ENCODE measurements at regions not wholly inside any gene's neighbourhood (a gene's known extent, or its start where the extent isn't known, plus 50 kb on each side); places are given as distances from the start of the nearest gene placed in this dataset.

- TF ChIP-seq, protein P1, sequence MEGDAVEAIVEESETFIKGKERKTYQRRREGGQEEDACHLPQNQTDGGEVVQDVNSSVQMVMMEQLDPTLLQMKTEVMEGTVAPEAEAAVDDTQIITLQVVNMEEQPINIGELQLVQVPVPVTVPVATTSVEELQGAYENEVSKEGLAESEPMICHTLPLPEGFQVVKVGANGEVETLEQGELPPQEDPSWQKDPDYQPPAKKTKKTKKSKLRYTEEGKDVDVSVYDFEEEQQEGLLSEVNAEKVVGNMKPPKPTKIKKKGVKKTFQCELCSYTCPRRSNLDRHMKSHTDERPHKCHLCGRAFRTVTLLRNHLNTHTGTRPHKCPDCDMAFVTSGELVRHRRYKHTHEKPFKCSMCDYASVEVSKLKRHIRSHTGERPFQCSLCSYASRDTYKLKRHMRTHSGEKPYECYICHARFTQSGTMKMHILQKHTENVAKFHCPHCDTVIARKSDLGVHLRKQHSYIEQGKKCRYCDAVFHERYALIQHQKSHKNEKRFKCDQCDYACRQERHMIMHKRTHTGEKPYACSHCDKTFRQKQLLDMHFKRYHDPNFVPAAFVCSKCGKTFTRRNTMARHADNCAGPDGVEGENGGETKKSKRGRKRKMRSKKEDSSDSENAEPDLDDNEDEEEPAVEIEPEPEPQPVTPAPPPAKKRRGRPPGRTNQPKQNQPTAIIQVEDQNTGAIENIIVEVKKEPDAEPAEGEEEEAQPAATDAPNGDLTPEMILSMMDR (IDR thresholded peaks at IDR 0.05) = no peak
- no peak for TF ChIP-seq POLR2A (IDR thresholded peaks at IDR 0.05)
These were observed 86.2 kb upstream of the SIAH1 start for GRCh38 chr16:48471435-48471834.

Data from esophagus squamous epithelium (tissue), 4 donors.